HG03097 (cell line): ENCODE measurements at regions not wholly inside any gene's neighbourhood (a gene's known extent, or its start where the extent isn't known, plus 50 kb on each side); places are given as distances from the start of the nearest gene placed in this dataset.
"Not testable (repeated sequence)": the region's sequence is repeated elsewhere in the genome, so short reads cannot be mapped to it uniquely, and the experiment has no call there.

ENCODE experiments used
- ATAC-seq: cut with Tn5 transposase; IDR thresholded peaks from one replicate; pipeline ENCODE4 v1.9.1; 2021; ENCODE audit not compliant: unreplicated experiment, low FRiP score

GRCh38 chr3:70744536-70744935, 432.1 kb upstream of the MDFIC2 start:
- no peak for ATAC-seq

GRCh38 chr3:70743754-70744153, 431.3 kb upstream of the MDFIC2 start:
- no peak for ATAC-seq

- ATAC-seq = no peak
These were observed 429.6 kb upstream of the MDFIC2 start for GRCh38 chr3:70742081-70742480.

- no peak for ATAC-seq
These were observed 428.4 kb upstream of the MDFIC2 start for GRCh38 chr3:70740872-70741271.

GRCh38 chr3:70740071-70740470, 427.6 kb upstream of the MDFIC2 start:
- ATAC-seq = no peak

GRCh38 chr3:70738291-70738681, 425.8 kb upstream of the MDFIC2 start:
- no peak for ATAC-seq

GRCh38 chr3:70737666-70738290, 425.3 kb upstream of the MDFIC2 start:
- no peak for ATAC-seq

- no peak for ATAC-seq
These were observed 423.6 kb upstream of the MDFIC2 start for GRCh38 chr3:70736009-70736408.

- no peak for ATAC-seq
These were observed 422.3 kb upstream of the MDFIC2 start for GRCh38 chr3:70734756-70735155.

GRCh38 chr3:70731046-70731445, 418.6 kb upstream of the MDFIC2 start:
- no peak for ATAC-seq

GRCh38 chr3:70729845-70730244, 417.4 kb upstream of the MDFIC2 start:
- no peak for ATAC-seq

GRCh38 chr3:70728311-70728710, 415.9 kb upstream of the MDFIC2 start:
- ATAC-seq = no peak

- ATAC-seq = no peak
These were observed 414.5 kb upstream of the MDFIC2 start for GRCh38 chr3:70726961-70727360.

GRCh38 chr3:70726096-70726938, 413.9 kb upstream of the MDFIC2 start:
- no peak for ATAC-seq

- no peak for ATAC-seq
These were observed 409.6 kb upstream of the MDFIC2 start for GRCh38 chr3:70722018-70722417.

GRCh38 chr3:70716832-70717231, 404.4 kb upstream of the MDFIC2 start:
- no peak for ATAC-seq

- ATAC-seq = no peak
These were observed 400.1 kb upstream of the MDFIC2 start for GRCh38 chr3:70712449-70713082.

GRCh38 chr3:70703305-70704102, 391.1 kb upstream of the MDFIC2 start:
- no peak for ATAC-seq

- ATAC-seq = no peak
These were observed 389.7 kb upstream of the MDFIC2 start for GRCh38 chr3:70702132-70702531.

GRCh38 chr3:70684701-70685100, 372.3 kb upstream of the MDFIC2 start:
- no peak for ATAC-seq

GRCh38 chr3:70675810-70676209, 363.4 kb upstream of the MDFIC2 start:
- not testable (repeated sequence) for ATAC-seq
